ENCODE measurements at regions not wholly inside any gene's neighbourhood (a gene's known extent, or its start where the extent isn't known, plus 50 kb on each side); places are given as distances from the start of the nearest gene placed in this dataset.

- DNase-seq = no peak
These were observed 191.9 kb upstream of the LRIG1 start for GRCh38 chr3:66692766-66693150.

- DNase-seq = no peak
These were observed 192.7 kb upstream of the LRIG1 start for GRCh38 chr3:66693461-66694031.

GRCh38 chr3:66702126-66702525 is 201.3 kb upstream of the LRIG1 start:
- DNase-seq = no peak

GRCh38 chr3:66703501-66703900 is 202.7 kb upstream of the LRIG1 start:
- DNase-seq = no peak

GRCh38 chr3:66705076-66705475 is 204.3 kb upstream of the LRIG1 start:
- DNase-seq = no peak

GRCh38 chr3:66706890-66707289 is 206.1 kb upstream of the LRIG1 start:
- no peak for DNase-seq

- DNase-seq = no peak
These were observed 208.7 kb upstream of the LRIG1 start for GRCh38 chr3:66709532-66709931.

- DNase-seq = no peak
These were observed 211.4 kb upstream of the LRIG1 start for GRCh38 chr3:66712210-66712609.

GRCh38 chr3:66713921-66714320 is 213.1 kb upstream of the LRIG1 start:
- no peak for DNase-seq

GRCh38 chr3:66715806-66716205 is 215.0 kb upstream of the LRIG1 start:
- DNase-seq = no peak

GRCh38 chr3:66717806-66718205 is 217.0 kb upstream of the LRIG1 start:
- no peak for DNase-seq

GRCh38 chr3:66719796-66720356 is 219.1 kb upstream of the LRIG1 start:
- no peak for DNase-seq

GRCh38 chr3:66720508-66720907 is 219.7 kb upstream of the LRIG1 start:
- no peak for DNase-seq

GRCh38 chr3:66722675-66723074 is 221.9 kb upstream of the LRIG1 start:
- DNase-seq = peak; percentile 63

GRCh38 chr3:66723231-66723630 is 222.4 kb upstream of the LRIG1 start:
- no peak for DNase-seq

GRCh38 chr3:66729687-66730393 is 229.0 kb upstream of the LRIG1 start:
- DNase-seq = no peak

- DNase-seq = no peak
These were observed 238.0 kb upstream of the LRIG1 start for GRCh38 chr3:66738625-66739365.

GRCh38 chr3:66740260-66740659 is 239.4 kb upstream of the LRIG1 start:
- no peak for DNase-seq

GRCh38 chr3:66744521-66744920 is 243.7 kb upstream of the LRIG1 start:
- no peak for DNase-seq

- DNase-seq = no peak
These were observed 244.2 kb upstream of the LRIG1 start for GRCh38 chr3:66744986-66745385.

- no peak for DNase-seq
These were observed 246.4 kb upstream of the LRIG1 start for GRCh38 chr3:66747261-66747660.

GRCh38 chr3:66747696-66748095 is 246.9 kb upstream of the LRIG1 start:
- DNase-seq = no peak

GRCh38 chr3:66748175-66748876 is 247.5 kb upstream of the LRIG1 start:
- no peak for DNase-seq
